A549 (cell line): ENCODE measurements at regions not wholly inside any gene's neighbourhood (a gene's known extent, or its start where the extent isn't known, plus 50 kb on each side); places are given as distances from the start of the nearest gene placed in this dataset.

Experiments
- MAX ChIP-seq: IDR thresholded peaks from 2 replicates; pipeline ENCODE4 v1.6.1; 2012
- NFE2L2 ChIP-seq: fragments of 150-350 bp; conservative IDR thresholded peaks from 2 replicates; pipeline ENCODE4 v1.6.1; 2014; ENCODE audit warnings: low read length
- TF ChIP-seq, protein P1 (sequence below): fragments of >200 bp; sonication (Bioruptor Twin); formaldehyde crosslinking; IDR thresholded peaks from 3 replicates; pipeline ENCODE4 v1.5.1; 2016

DNA sequence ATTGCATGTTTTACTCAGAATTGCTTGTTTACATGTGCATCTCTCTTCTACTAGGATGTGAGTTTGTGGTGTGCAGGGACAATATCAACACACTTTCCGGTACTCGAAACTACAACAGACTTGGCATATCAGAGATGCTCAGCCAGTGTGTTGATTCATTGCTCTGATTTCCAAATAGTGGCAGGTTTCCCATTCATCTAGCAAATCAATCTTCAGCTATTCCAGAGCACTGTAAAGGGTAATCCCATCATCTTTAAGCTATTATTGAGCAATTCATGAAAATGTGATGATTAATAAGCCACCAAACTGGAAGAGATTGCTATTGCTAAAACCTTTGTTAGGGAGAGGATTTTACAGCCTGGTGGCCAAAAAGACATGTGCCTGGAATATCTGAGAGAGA is 574.2 kb upstream of the CPEB2 start:
- TF ChIP-seq NFE2L2 (no peak), MAX (no peak)
- TF ChIP-seq, protein P1, sequence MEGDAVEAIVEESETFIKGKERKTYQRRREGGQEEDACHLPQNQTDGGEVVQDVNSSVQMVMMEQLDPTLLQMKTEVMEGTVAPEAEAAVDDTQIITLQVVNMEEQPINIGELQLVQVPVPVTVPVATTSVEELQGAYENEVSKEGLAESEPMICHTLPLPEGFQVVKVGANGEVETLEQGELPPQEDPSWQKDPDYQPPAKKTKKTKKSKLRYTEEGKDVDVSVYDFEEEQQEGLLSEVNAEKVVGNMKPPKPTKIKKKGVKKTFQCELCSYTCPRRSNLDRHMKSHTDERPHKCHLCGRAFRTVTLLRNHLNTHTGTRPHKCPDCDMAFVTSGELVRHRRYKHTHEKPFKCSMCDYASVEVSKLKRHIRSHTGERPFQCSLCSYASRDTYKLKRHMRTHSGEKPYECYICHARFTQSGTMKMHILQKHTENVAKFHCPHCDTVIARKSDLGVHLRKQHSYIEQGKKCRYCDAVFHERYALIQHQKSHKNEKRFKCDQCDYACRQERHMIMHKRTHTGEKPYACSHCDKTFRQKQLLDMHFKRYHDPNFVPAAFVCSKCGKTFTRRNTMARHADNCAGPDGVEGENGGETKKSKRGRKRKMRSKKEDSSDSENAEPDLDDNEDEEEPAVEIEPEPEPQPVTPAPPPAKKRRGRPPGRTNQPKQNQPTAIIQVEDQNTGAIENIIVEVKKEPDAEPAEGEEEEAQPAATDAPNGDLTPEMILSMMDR = no peak
